PFSK-1 (cell line): ENCODE measurements at regions not wholly inside any gene's neighbourhood (a gene's known extent, or its start where the extent isn't known, plus 50 kb on each side); places are given as distances from the start of the nearest gene placed in this dataset.

Experiments used
- FOXP2 ChIP-seq: optimal IDR thresholded peaks from 2 replicates; pipeline ENCODE3; 2011; ENCODE audit warnings: borderline replicate concordance, control low read depth, inconsistent platforms; ENCODE audit not compliant: insufficient read depth; ENCODE audit errors: extremely low read length, extremely low read depth
- POLR2AphosphoS5 ChIP-seq: IDR thresholded peaks from 2 replicates; pipeline ENCODE4 v1.6.1; 2012; ENCODE audit warnings: low read depth, mild to moderate bottlenecking, control low read depth, low read length, moderate library complexity
- REST ChIP-seq, 2 experiments: IDR thresholded peaks; 2 replicates each; pipeline versions ENCODE4 v1.6.1 to v1.8.0; 2011 to 2012; ENCODE audit warnings: low read depth in 2 of 2, low read length in 2 of 2, control low read depth in 1 of 2, inconsistent platforms in 1 of 2, mild to moderate bottlenecking in 1 of 2, moderate library complexity in 1 of 2; ENCODE audit not compliant: insufficient read depth in 1 of 2
- SIN3A ChIP-seq: IDR thresholded peaks from 2 replicates; pipeline ENCODE4 v1.6.1; 2012; ENCODE audit warnings: mild to moderate bottlenecking, low read length, moderate library complexity, borderline replicate concordance; ENCODE audit not compliant: insufficient read depth
- TAF1 ChIP-seq: IDR thresholded peaks from 2 replicates; pipeline ENCODE4 v1.6.1; 2012; ENCODE audit warnings: low read length, control low read depth, borderline replicate concordance; ENCODE audit not compliant: insufficient read depth

- TF ChIP-seq POLR2AphosphoS5 (no peak), FOXP2 (no peak), TAF1 (no peak), SIN3A (no peak), REST (IDR thresholded peaks at IDR 0.05; ENCODE audit: insufficient read depth in 1 of 2, low read depth in 2 of 2, low read length in 2 of 2) (no peak)
Measured at GRCh38 chr18:28995319-28995718, 818.4 kb upstream of the CDH2 start.

- TF ChIP-seq SIN3A (no peak), TAF1 (no peak), POLR2AphosphoS5 (no peak), FOXP2 (no peak), REST (IDR thresholded peaks at IDR 0.05; ENCODE audit: insufficient read depth in 1 of 2, low read depth in 2 of 2, low read length in 2 of 2) (no peak)
Measured at GRCh38 chr18:28984731-28985130, 807.8 kb upstream of the CDH2 start.

- TF ChIP-seq POLR2AphosphoS5 (no peak), TAF1 (no peak), FOXP2 (no peak), SIN3A (no peak), REST (IDR thresholded peaks at IDR 0.05; ENCODE audit: insufficient read depth in 1 of 2, low read depth in 2 of 2, low read length in 2 of 2) (no peak)
Measured at GRCh38 chr18:28974504-28974903, 797.6 kb upstream of the CDH2 start.

- TF ChIP-seq FOXP2 (no peak), REST (IDR thresholded peaks at IDR 0.05; ENCODE audit: insufficient read depth in 1 of 2, low read depth in 2 of 2, low read length in 2 of 2) (no peak), POLR2AphosphoS5 (no peak), TAF1 (no peak), SIN3A (no peak)
Measured at GRCh38 chr18:28973324-28973723, 796.4 kb upstream of the CDH2 start.

- no peak for TF ChIP-seq SIN3A
- no peak for TF ChIP-seq POLR2AphosphoS5
- TF ChIP-seq TAF1, result no peak
- no peak for TF ChIP-seq REST (IDR thresholded peaks at IDR 0.05; ENCODE audit: insufficient read depth in 1 of 2, low read depth in 2 of 2, low read length in 2 of 2)
- no peak for TF ChIP-seq FOXP2
Measured at GRCh38 chr18:28972333-28972907, 795.5 kb upstream of the CDH2 start.
